Endothelial cell of umbilical vein (primary cell): ENCODE measurements at regions not wholly inside any gene's neighbourhood (a gene's known extent, or its start where the extent isn't known, plus 50 kb on each side); places are given as distances from the start of the nearest gene placed in this dataset.

ENCODE experiments used
- BruUV-seq: library from RNA; stranded (reverse); fragments of 400-500 nt; replicated peaks from 2 replicates; lab custom pipeline; 2021; lab: Mats Ljungman, UMichigan
- CTCF ChIA-PET: fragments of 300-600, 350-600 bp; sonication (Branson Sonifier 250); formaldehyde crosslinking; loops from one replicate; lab custom pipeline; 2021; ENCODE audit warnings: antibody characterized with exemption, inconsistent platforms; lab: Charles Lee
- POLR2A ChIA-PET: fragments of 300-600, 350-600 bp; sonication (Branson Sonifier 250); formaldehyde crosslinking; loops from one replicate; lab custom pipeline; 2021; ENCODE audit warnings: antibody characterized with exemption, inconsistent platforms; lab: Charles Lee
- DNase-seq: peaks from one replicate; pipeline ENCODE4 v3.0.0-alpha.2; 2011; ENCODE audit warnings: low read depth, low spot score
- FAIRE-seq: peaks from 2 replicates; lab custom pipeline; 2011; peaks lifted over from hg19 to GRCh38; lab: Jason Lieb, UNC
- H2AFZ ChIP-seq: 2 replicates; pipeline ENCODE4 v1.6.0; 2012; ENCODE audit warnings: low read depth, low read length, control low read depth, inconsistent platforms
- H3K27ac ChIP-seq: 2 replicates; pipeline ENCODE4 v1.5.1; 2011; ENCODE audit warnings: low read depth, mild to moderate bottlenecking, control low read depth, low read length, moderate library complexity; ENCODE audit not compliant: insufficient read depth
- H3K27me3 ChIP-seq, 2 experiments: 2 replicates each; pipeline versions ENCODE4 v1.6.0 to v1.6.1; 2011; ENCODE audit warnings: low read length in 2 of 2, mixed read lengths in 1 of 2; ENCODE audit not compliant: control insufficient read depth in 2 of 2, insufficient read depth in 2 of 2
- H3K36me3 ChIP-seq, 2 experiments: 2 replicates in 1 of 2; 3 replicates in 1 of 2; pipeline ENCODE4 v1.5.1; 2011; ENCODE audit warnings: low read length in 2 of 2, mild to moderate bottlenecking in 1 of 2, moderate library complexity in 1 of 2; ENCODE audit not compliant: control insufficient read depth in 2 of 2, insufficient read depth in 2 of 2; ENCODE audit errors: extremely low read depth in 1 of 2
- H3K4me1 ChIP-seq: 3 replicates; pipeline ENCODE4 v1.5.1; 2011; ENCODE audit warnings: mild to moderate bottlenecking, low read length; ENCODE audit not compliant: control insufficient read depth, insufficient read depth; ENCODE audit errors: extremely low read depth
- H3K4me2 ChIP-seq: 2 replicates; pipeline ENCODE4 v1.6.1; 2011; ENCODE audit warnings: low read length, control low read depth, mixed read lengths; ENCODE audit not compliant: insufficient read depth
- H3K4me3 ChIP-seq, 3 experiments: fragments of 200-600 bp in 1 of 3; sonication (generic), shearing (Covaris generic) in 1 of 3; replicated peaks in 1 of 3; 2 replicates each; pipeline ENCODE4 v1.5.1; 2011 to 2016; ENCODE audit warnings: control low read depth in 3 of 3, low read length in 3 of 3, mild to moderate bottlenecking in 2 of 3, inconsistent platforms in 1 of 3, low read depth in 1 of 3, moderate library complexity in 1 of 3; ENCODE audit not compliant: insufficient read depth in 1 of 3
- H3K79me2 ChIP-seq: 2 replicates; pipeline ENCODE4 v1.6.0; 2012; ENCODE audit warnings: low read length, inconsistent platforms; ENCODE audit not compliant: control insufficient read depth, insufficient read depth
- H3K9ac ChIP-seq: replicated peaks from 2 replicates; pipeline ENCODE3; 2011; ENCODE audit warnings: low read length, control low read depth; ENCODE audit not compliant: insufficient read depth; ENCODE audit errors: extremely low read depth
- H3K9me1 ChIP-seq: replicated peaks from 3 replicates; pipeline ENCODE4 v1.6.0; 2011; ENCODE audit warnings: mild to moderate bottlenecking, low read length; ENCODE audit not compliant: control insufficient read depth, insufficient read depth; ENCODE audit errors: extremely low read depth
- H3K9me3 ChIP-seq: replicated peaks from 2 replicates; pipeline ENCODE4 v1.5.1; 2012; ENCODE audit warnings: low read length, inconsistent platforms; ENCODE audit not compliant: control insufficient read depth, insufficient read depth
- H4K20me1 ChIP-seq: replicated peaks from 2 replicates; pipeline ENCODE3; 2011; ENCODE audit warnings: mild to moderate bottlenecking, low read length; ENCODE audit not compliant: control insufficient read depth, insufficient read depth; ENCODE audit errors: extremely low read depth
- CTCF ChIP-seq, 2 donors: IDR thresholded peaks; 1 replicate in 1 of 2; 2 replicates in 1 of 2; pipeline ENCODE4 v1.5.1; 2011; ENCODE audit warnings: low read length in 2 of 2, mild to moderate bottlenecking in 2 of 2, moderate library complexity in 2 of 2, control low read depth in 1 of 2, inconsistent platforms in 1 of 2, low read depth in 1 of 2; ENCODE audit not compliant: insufficient read depth in 1 of 2; ENCODE audit errors: extremely low read depth in 1 of 2
- EZH2 ChIP-seq: IDR thresholded peaks from 2 replicates; pipeline ENCODE4 v1.6.1; 2012; ENCODE audit warnings: borderline replicate concordance, low read depth, mild to moderate bottlenecking, moderate library complexity, low read length, inconsistent platforms; ENCODE audit not compliant: severe bottlenecking
- FOS ChIP-seq: IDR thresholded peaks from 2 replicates; pipeline ENCODE4 v1.6.1; 2011; ENCODE audit warnings: mild to moderate bottlenecking, low read length, moderate library complexity, borderline replicate concordance; ENCODE audit not compliant: insufficient read depth
- GATA2 ChIP-seq: IDR thresholded peaks from 2 replicates; pipeline ENCODE4 v1.7.0; 2011; ENCODE audit warnings: low read depth, mild to moderate bottlenecking, moderate library complexity, mixed read lengths, low read length; ENCODE audit not compliant: insufficient read length, insufficient read depth
- JUN ChIP-seq: IDR thresholded peaks from 2 replicates; pipeline ENCODE4 v1.6.1; 2011; ENCODE audit warnings: borderline replicate concordance, low read depth; ENCODE audit not compliant: insufficient read length, insufficient read depth
- MAX ChIP-seq: IDR thresholded peaks from 2 replicates; pipeline ENCODE4 v1.6.1; 2011; ENCODE audit not compliant: insufficient read depth, insufficient read length
- MYC ChIP-seq: IDR thresholded peaks from one replicate; pipeline ENCODE4 v1.6.1; 2011; ENCODE audit warnings: mild to moderate bottlenecking, low read depth, low read length
- POLR2A ChIP-seq: IDR thresholded peaks from 2 replicates; pipeline ENCODE4 v1.6.1; 2012; ENCODE audit warnings: low read depth, mild to moderate bottlenecking, control low read depth, low read length
- POLR2AphosphoS5 ChIP-seq: IDR thresholded peaks from 2 replicates; pipeline ENCODE4 v1.6.1; 2012; ENCODE audit warnings: low read depth, mild to moderate bottlenecking, control low read depth, low read length, moderate library complexity; ENCODE audit not compliant: insufficient read depth
- dilution Hi-C: fragments of 300-500 bp; cut with MboI; formaldehyde crosslinking; loops from one replicate; pipeline ENCODE4 v1.15.0; 2019; ENCODE audit warnings: low sequenced_read_pairs; ENCODE audit not compliant: extremely low pct_ligation_motif_present
- intact Hi-C: fragments of 100-400 bp; cut with micrococcal nuclease; formaldehyde crosslinking; loops from one replicate; pipeline ENCODE4 v1.10.0; 2022

- FAIRE-seq (no peak), DNase-seq (no peak)
- Histone ChIP-seq H3K4me3 (no peak overlapping the region), H3K79me2 (no peaks in the 10 kb centered on the region), H3K9me1 (no peaks in the 10 kb centered on the region), H3K9ac (no peak overlapping the region), H3K36me3 (no peaks in the 10 kb centered on the region), H2AFZ (no peak overlapping the region), H4K20me1 (no peaks in the 10 kb centered on the region), H3K27ac (no peak overlapping the region), H3K27me3 (no peaks in the 10 kb centered on the region), H3K9me3 (no peaks in the 10 kb centered on the region), H3K4me2 (no peak overlapping the region), H3K4me1 (no peaks in the 10 kb centered on the region)
- ChIA-PET CTCF (no interaction called here), POLR2A (no interaction called here)
- dilution Hi-C loops = no loop called here
- no peak for TF ChIP-seq CTCF (IDR thresholded peaks at IDR 0.05; ENCODE audit: extremely low read depth in 1 of 2, insufficient read depth in 1 of 2, low read depth in 1 of 2, low read length in 2 of 2)
- TF ChIP-seq MYC = no peak
- TF ChIP-seq POLR2AphosphoS5 = no peak
- TF ChIP-seq POLR2A = no peak
- TF ChIP-seq JUN = no peak
- no peak for TF ChIP-seq EZH2
- TF ChIP-seq GATA2 = no peak
- no peak for TF ChIP-seq MAX
- TF ChIP-seq FOS = no peak
- intact Hi-C loops = no loop called here
- BruUV-seq = no TSS peak
Measured at GRCh38 chr4:99753931-99754330, 62.7 kb upstream of the DAPP1 start.
